Tibial nerve (tissue), 4 donors: ENCODE measurements at regions not wholly inside any gene's neighbourhood (a gene's known extent, or its start where the extent isn't known, plus 50 kb on each side); places are given as distances from the start of the nearest gene placed in this dataset.

Experiments used
- DNase-seq, 2 donors: peaks; one replicate each; pipeline ENCODE4 v3.0.0-alpha.2; 2019; ENCODE audit warnings: low spot score in 2 of 2
- H3K27ac ChIP-seq, 4 donors: fragments of 200-600 bp; sonication (generic) in 3 of 4; one replicate each; pipeline ENCODE4 v1.5.1; 2017 to 2019; ENCODE audit warnings: mild to moderate bottlenecking in 1 of 4
- H3K27me3 ChIP-seq, 2 donors: fragments of 200-600 bp; sonication (generic) in 1 of 2; one replicate each; pipeline versions ENCODE4 v1.5.1 to v1.6.0; 2017 to 2019
- H3K36me3 ChIP-seq, 3 donors: fragments of 200-600 bp; sonication (generic); one replicate each; pipeline ENCODE4 v1.5.1; 2018 to 2019
- H3K4me1 ChIP-seq, 4 donors: fragments of 200-600 bp; sonication (generic) in 3 of 4; one replicate each; pipeline ENCODE4 v1.5.1; 2017 to 2019
- H3K4me3 ChIP-seq, 4 donors: fragments of 200-600 bp; sonication (generic) in 3 of 4; one replicate each; pipeline ENCODE4 v1.5.1; 2017 to 2019; ENCODE audit warnings: mild to moderate bottlenecking in 1 of 4, moderate library complexity in 1 of 4
- H3K9me3 ChIP-seq, 4 donors: fragments of 200-600 bp; sonication (generic) in 3 of 4; one replicate each; pipeline ENCODE4 v1.5.1; 2017 to 2019
- CTCF ChIP-seq, 5 experiments: fragments of 200-600 bp in 3 of 5; fragments of 450-650 bp in 2 of 5; sonication (generic) in 3 of 5; IDR thresholded peaks; one replicate each; pipeline ENCODE4 v1.5.1; 2016 to 2019; ENCODE audit warnings: antibody characterized with exemption in 5 of 5, mild to moderate bottlenecking in 3 of 5, moderate library complexity in 2 of 5
- EP300 ChIP-seq, 2 donors: sonication (generic); formaldehyde crosslinking; IDR thresholded peaks; one replicate each; pipeline ENCODE4 v1.6.1; 2017; ENCODE audit warnings: antibody characterized with exemption in 2 of 2, mild to moderate bottlenecking in 1 of 2
- POLR2A ChIP-seq, 2 donors: fragments of 450-650 bp; IDR thresholded peaks; one replicate each; pipeline ENCODE4 v1.6.1; 2017; ENCODE audit warnings: antibody characterized with exemption in 2 of 2, mild to moderate bottlenecking in 2 of 2, moderate library complexity in 2 of 2
- WGBS, 2 donors: methylation state at CpG; one replicate each; pipeline ENCODE4 v1.1.5; 2018; 5-methylcytosine and 5-hydroxymethylcytosine counted together

- no peak for DNase-seq
- Histone ChIP-seq H3K27ac (no peak overlapping the region), H3K4me1 (no peaks in the 10 kb centered on the region), H3K36me3 (no peaks in the 10 kb centered on the region), H3K4me3 (no peak overlapping the region), H3K27me3 (no peaks in the 10 kb centered on the region), H3K9me3 (peaks cover 0 to 5% (median 0%) of the 10 kb centered on the region in 4 donors)
- TF ChIP-seq POLR2A (IDR thresholded peaks at IDR 0.05), result no peak
- TF ChIP-seq EP300 (IDR thresholded peaks at IDR 0.05), result no peak
- TF ChIP-seq CTCF (IDR thresholded peaks at IDR 0.05), result no peak
Measured at GRCh38 chr7:13105209-13105608, 417.8 kb downstream of the ARL4A start.

GRCh38 chr7:13106513-13106912 lies 419.1 kb downstream of the ARL4A start:
- Histone ChIP-seq H3K27ac (no peak overlapping the region), H3K4me3 (no peak overlapping the region), H3K9me3 (peaks cover 0 to 7% (median 0%) of the 10 kb centered on the region in 4 donors), H3K27me3 (no peaks in the 10 kb centered on the region), H3K4me1 (no peaks in the 10 kb centered on the region), H3K36me3 (no peaks in the 10 kb centered on the region)
- 92 to 95% methylated on average over 2 of the region's 2 CpGs for WGBS, 2 donors
- TF ChIP-seq CTCF (IDR thresholded peaks at IDR 0.05), result no peak
- TF ChIP-seq POLR2A (IDR thresholded peaks at IDR 0.05), result no peak
- no peak for TF ChIP-seq EP300 (IDR thresholded peaks at IDR 0.05)
- no peak for DNase-seq

GRCh38 chr7:13107291-13107690 lies 419.9 kb downstream of the ARL4A start:
- Histone ChIP-seq H3K27ac (no peak overlapping the region), H3K36me3 (no peaks in the 10 kb centered on the region), H3K27me3 (no peaks in the 10 kb centered on the region), H3K9me3 (peaks cover 0 to 7% (median 0%) of the 10 kb centered on the region in 4 donors), H3K4me3 (no peak overlapping the region), H3K4me1 (no peaks in the 10 kb centered on the region)
- TF ChIP-seq POLR2A (IDR thresholded peaks at IDR 0.05) (no peak), EP300 (IDR thresholded peaks at IDR 0.05) (no peak), CTCF (IDR thresholded peaks at IDR 0.05) (no peak)
- DNase-seq, result no peak

- Histone ChIP-seq H3K27ac (no peak overlapping the region), H3K27me3 (no peaks in the 10 kb centered on the region), H3K9me3 (peaks cover 0 to 7% (median 0%) of the 10 kb centered on the region in 4 donors), H3K4me3 (no peak overlapping the region), H3K4me1 (no peaks in the 10 kb centered on the region), H3K36me3 (no peaks in the 10 kb centered on the region)
- no peak for TF ChIP-seq EP300 (IDR thresholded peaks at IDR 0.05)
- TF ChIP-seq CTCF (IDR thresholded peaks at IDR 0.05), result no peak
- TF ChIP-seq POLR2A (IDR thresholded peaks at IDR 0.05), result no peak
- no peak for DNase-seq
Measured at GRCh38 chr7:13108061-13108460, 420.6 kb downstream of the ARL4A start.

GRCh38 chr7:13109201-13109600 lies 421.8 kb downstream of the ARL4A start:
- Histone ChIP-seq H3K27ac (no peak overlapping the region), H3K4me3 (no peak overlapping the region), H3K9me3 (peaks cover 0 to 7% (median 0%) of the 10 kb centered on the region in 4 donors), H3K4me1 (no peaks in the 10 kb centered on the region), H3K36me3 (no peaks in the 10 kb centered on the region), H3K27me3 (no peaks in the 10 kb centered on the region)
- TF ChIP-seq POLR2A (IDR thresholded peaks at IDR 0.05) (no peak), EP300 (IDR thresholded peaks at IDR 0.05) (no peak), CTCF (IDR thresholded peaks at IDR 0.05) (no peak)
- WGBS, 2 donors, result 89 to 99% methylated on average over 6 of the region's 6 CpGs
- no peak for DNase-seq
